GM23248 (cell line): ENCODE measurements at regions not wholly inside any gene's neighbourhood (a gene's known extent, or its start where the extent isn't known, plus 50 kb on each side); places are given as distances from the start of the nearest gene placed in this dataset.

Experiments used
- DNase-seq: peaks from one replicate; pipeline ENCODE4 v3.0.0-alpha.2; 2015
- H2AFZ ChIP-seq: fragments of 200-600 bp; sonication (generic); 2 replicates; pipeline ENCODE4 v1.6.1; 2016; ENCODE audit warnings: antibody characterized with exemption
- H3F3A ChIP-seq: fragments of 200-600 bp; sonication (generic); 2 replicates; pipeline ENCODE4 v1.6.1; 2016; ENCODE audit warnings: mild to moderate bottlenecking, antibody characterized with exemption, mixed run types; ENCODE audit not compliant: insufficient read depth
- H3K27ac ChIP-seq: fragments of 200-600 bp; sonication (generic); 2 replicates; pipeline ENCODE4 v1.5.1; 2016; ENCODE audit warnings: mild to moderate bottlenecking
- H3K27me3 ChIP-seq: fragments of 200-600 bp; sonication (generic); replicated peaks from 2 replicates; pipeline ENCODE4 v1.6.1; 2016; ENCODE audit warnings: mild to moderate bottlenecking; ENCODE audit not compliant: insufficient read depth
- H3K36me3 ChIP-seq: fragments of 200-600 bp; sonication (generic); 2 replicates; pipeline ENCODE4 v1.6.1; 2016; ENCODE audit warnings: low read depth, mild to moderate bottlenecking
- H3K4me1 ChIP-seq: fragments of 200-600 bp; sonication (generic); 2 replicates; pipeline ENCODE4 v1.6.1; 2016; ENCODE audit warnings: mild to moderate bottlenecking; ENCODE audit not compliant: insufficient read depth
- H3K4me2 ChIP-seq: fragments of 200-600 bp; sonication (generic); one replicate; pipeline ENCODE4 v1.6.1; 2016; ENCODE audit warnings: mild to moderate bottlenecking; ENCODE audit not compliant: unreplicated experiment
- H3K4me3 ChIP-seq: fragments of 200-600 bp; sonication (generic); 2 replicates; pipeline ENCODE4 v1.5.1; 2016; ENCODE audit warnings: mild to moderate bottlenecking
- H3K79me2 ChIP-seq: fragments of 200-600 bp; sonication (generic); 2 replicates; pipeline ENCODE4 v1.6.1; 2016; ENCODE audit warnings: mild to moderate bottlenecking; ENCODE audit not compliant: insufficient read depth
- H3K9ac ChIP-seq: fragments of 200-600 bp; sonication (generic); 2 replicates; pipeline ENCODE4 v1.6.1; 2016; ENCODE audit warnings: mild to moderate bottlenecking
- H3K9me2 ChIP-seq: fragments of 200-600 bp; sonication (generic); 2 replicates; pipeline ENCODE4 v1.6.1; 2016; ENCODE audit warnings: mixed run types, mild to moderate bottlenecking, moderate library complexity; ENCODE audit not compliant: insufficient read depth
- H3K9me3 ChIP-seq: fragments of 200-600 bp; sonication (generic); one replicate; pipeline ENCODE4 v1.6.1; 2017; ENCODE audit warnings: low read depth
- H4K20me1 ChIP-seq: fragments of 200-600 bp; sonication (generic); 2 replicates; pipeline ENCODE4 v1.6.0; 2016; ENCODE audit not compliant: insufficient read depth
- EZH2 ChIP-seq: fragments of 200-600 bp; sonication (generic); IDR thresholded peaks from 2 replicates; pipeline ENCODE4 v1.6.1; 2018; ENCODE audit warnings: antibody characterized with exemption, mild to moderate bottlenecking; ENCODE audit not compliant: insufficient read depth, poor library complexity, severe bottlenecking
- EZH2phosphoT487 ChIP-seq: fragments of 200-600 bp; sonication (generic); IDR thresholded peaks from 2 replicates; pipeline ENCODE4 v1.6.1; 2018; ENCODE audit warnings: antibody characterized with exemption, moderate library complexity, mild to moderate bottlenecking, low read depth; ENCODE audit not compliant: insufficient read depth
- WGBS, 2 experiments: methylation state at CpG; one replicate each; pipeline ENCODE4 v1.1.6; 2015 to 2017; ENCODE audit warnings: low lambda C conversion rate in 2 of 2, low coverage in 1 of 2; ENCODE audit errors: missing lambda C conversion rate in 2 of 2; 5-methylcytosine and 5-hydroxymethylcytosine counted together
- in situ Hi-C: fragments of 300-500 bp; cut with MboI; formaldehyde crosslinking; loops from 2 replicates; pipeline ENCODE4 v1.15.0; 2020

DNA sequence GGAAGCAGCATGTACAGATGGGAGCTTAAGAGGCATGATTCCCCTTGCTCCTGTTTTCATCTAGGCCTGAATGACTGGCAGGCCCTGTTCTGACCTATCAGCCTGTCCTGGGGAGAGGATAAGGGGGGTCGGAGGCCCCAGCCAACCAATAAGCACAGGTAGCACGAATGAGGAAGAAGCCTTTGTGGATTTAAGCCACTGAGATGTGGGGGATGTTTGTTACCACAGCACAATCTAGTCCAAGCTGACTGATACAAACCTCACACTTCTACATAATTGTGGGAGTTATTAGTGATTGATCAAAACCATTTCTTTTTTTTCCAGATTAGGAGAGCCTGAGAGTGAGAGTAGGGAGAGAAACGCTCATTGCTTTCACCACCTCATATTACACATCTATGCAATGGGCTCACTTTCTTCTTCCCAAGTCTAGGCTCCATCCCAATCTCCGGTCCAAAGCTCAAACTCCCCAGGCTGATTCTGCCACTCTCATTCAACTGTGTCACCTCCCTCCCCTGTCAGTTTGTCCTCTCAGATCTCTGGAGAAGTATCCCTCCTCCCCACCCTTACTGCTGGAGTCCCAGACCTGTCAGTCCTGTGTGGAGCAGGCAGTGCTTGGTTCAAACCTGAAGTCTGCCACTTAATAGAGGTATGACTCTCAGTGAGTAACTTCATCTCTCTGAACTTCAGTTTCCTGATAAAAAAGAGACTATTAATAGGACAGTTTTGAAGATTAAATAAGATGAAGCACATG, 220.5 kb downstream of the PTPRU start:
- Histone ChIP-seq H3K27ac (no peak overlapping the region), H3K79me2 (no peaks in the 10 kb centered on the region), H3K9me2 (no peaks in the 10 kb centered on the region), H4K20me1 (no peaks in the 10 kb centered on the region), H2AFZ (no peak overlapping the region), H3K9ac (no peak overlapping the region), H3K36me3 (no peaks in the 10 kb centered on the region), H3K27me3 (0 out of 2 replicates have a peak, but pooled peaks cover 13% of the 10 kb centered on the region), H3K4me1 (no peaks in the 10 kb centered on the region), H3K9me3 (no peaks in the 10 kb centered on the region), H3K4me2 (no peak overlapping the region), H3F3A (no peaks in the 10 kb centered on the region), H3K4me3 (no peak overlapping the region)
- DNase-seq: no peak
- in situ Hi-C loops: no loop called here
- WGBS, 2 experiments: 29 to 34% methylated on average over 4 of the region's 4 CpGs
- TF ChIP-seq EZH2: no peak
- TF ChIP-seq EZH2phosphoT487: no peak

DNA sequence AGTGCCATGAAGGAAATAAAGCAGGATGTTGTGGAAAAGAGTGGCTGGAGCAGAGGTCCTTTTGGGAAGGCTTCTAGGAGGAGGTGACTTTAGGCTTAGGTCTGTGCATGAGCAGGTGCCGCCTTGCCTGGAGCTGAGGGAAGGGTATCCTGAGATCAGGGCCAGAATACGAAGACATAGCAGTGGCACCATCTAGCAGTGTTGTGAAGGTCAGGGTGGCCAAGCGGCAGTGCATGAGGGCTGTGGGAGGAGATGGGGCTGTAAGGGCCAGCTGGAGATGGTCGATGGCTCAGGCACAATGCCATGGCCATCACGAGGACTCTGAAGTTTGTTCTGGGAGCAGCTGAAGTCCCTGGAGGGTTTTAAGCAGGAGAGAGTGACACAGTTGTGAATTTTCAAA, 219.5 kb downstream of the PTPRU start:
- no peaks in the 10 kb centered on the region for H3K36me3 ChIP-seq
- 0 out of 2 replicates have a peak, but pooled peaks cover 13% of the 10 kb centered on the region for H3K27me3 ChIP-seq
- no peak overlapping the region for H3K9ac ChIP-seq
- WGBS, 2 experiments: 26 to 28% methylated on average over 5 of the region's 5 CpGs
- no peaks in the 10 kb centered on the region for H3K4me1 ChIP-seq
- H3K9me2 ChIP-seq: no peaks in the 10 kb centered on the region
- no peak for TF ChIP-seq EZH2
- TF ChIP-seq EZH2phosphoT487: no peak
- H3F3A ChIP-seq: no peaks in the 10 kb centered on the region
- no peak for DNase-seq
- in situ Hi-C loops: no loop called here
- no peak overlapping the region for H3K27ac ChIP-seq
- H4K20me1 ChIP-seq: no peaks in the 10 kb centered on the region
- H3K9me3 ChIP-seq: no peaks in the 10 kb centered on the region
- H3K4me3 ChIP-seq: no peak overlapping the region
- no peak overlapping the region for H3K4me2 ChIP-seq
- no peak overlapping the region for H2AFZ ChIP-seq
- no peaks in the 10 kb centered on the region for H3K79me2 ChIP-seq

DNA sequence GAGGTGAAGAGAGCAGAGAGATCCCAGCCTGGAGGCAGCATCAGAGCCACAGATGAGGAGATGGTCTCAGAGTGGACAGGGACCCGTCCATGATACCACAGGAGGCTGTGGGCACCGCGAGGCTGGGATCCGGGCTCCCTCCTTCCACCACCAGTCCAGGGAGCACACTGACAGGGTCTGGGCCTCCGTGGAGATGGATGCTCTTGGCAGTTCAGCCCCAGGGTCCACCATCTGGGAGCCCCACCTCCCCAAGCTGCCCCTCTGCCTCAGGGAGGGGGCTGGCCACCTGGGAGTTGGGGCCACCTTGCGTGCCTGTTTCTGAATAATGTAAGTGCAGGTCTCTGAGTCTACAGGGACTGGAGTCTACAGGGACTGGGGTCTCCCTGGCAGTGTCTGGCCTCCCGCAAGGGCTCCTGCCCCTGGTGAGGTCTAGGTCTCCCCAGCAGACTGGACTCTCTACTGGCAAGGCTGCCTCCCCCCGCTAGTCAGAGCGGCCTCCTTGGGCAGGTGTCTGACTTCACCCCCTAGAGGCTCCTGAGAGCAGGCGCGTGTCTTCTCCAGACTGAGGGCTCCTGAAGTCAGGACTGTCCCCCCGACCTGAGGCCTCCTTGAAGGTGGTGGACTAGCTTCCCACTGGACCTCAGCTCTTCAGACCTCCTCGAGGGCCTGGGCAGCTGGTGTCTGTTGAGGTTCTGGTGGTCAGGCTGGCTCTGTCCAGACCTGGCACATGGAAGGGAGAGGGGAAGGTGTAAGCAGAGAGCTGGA, 218.5 kb downstream of the PTPRU start:
- no peak for DNase-seq
- Histone ChIP-seq H3K36me3 (no peaks in the 10 kb centered on the region), H3K9me3 (no peaks in the 10 kb centered on the region), H3K4me2 (no peak overlapping the region), H3K79me2 (no peaks in the 10 kb centered on the region), H3K9ac (no peak overlapping the region), H3K9me2 (no peaks in the 10 kb centered on the region), H3K27me3 (0 out of 2 replicates have a peak, but pooled peaks cover 12% of the 10 kb centered on the region), H2AFZ (no peak overlapping the region), H3K4me3 (no peak overlapping the region), H3K4me1 (no peaks in the 10 kb centered on the region), H3K27ac (no peak overlapping the region), H4K20me1 (no peaks in the 10 kb centered on the region), H3F3A (no peaks in the 10 kb centered on the region)
- in situ Hi-C loops: no loop called here
- TF ChIP-seq EZH2: no peak
- no peak for TF ChIP-seq EZH2phosphoT487
- WGBS, 2 experiments: 54 to 65% methylated on average over 12 to 13 of the region's 13 CpGs

DNA sequence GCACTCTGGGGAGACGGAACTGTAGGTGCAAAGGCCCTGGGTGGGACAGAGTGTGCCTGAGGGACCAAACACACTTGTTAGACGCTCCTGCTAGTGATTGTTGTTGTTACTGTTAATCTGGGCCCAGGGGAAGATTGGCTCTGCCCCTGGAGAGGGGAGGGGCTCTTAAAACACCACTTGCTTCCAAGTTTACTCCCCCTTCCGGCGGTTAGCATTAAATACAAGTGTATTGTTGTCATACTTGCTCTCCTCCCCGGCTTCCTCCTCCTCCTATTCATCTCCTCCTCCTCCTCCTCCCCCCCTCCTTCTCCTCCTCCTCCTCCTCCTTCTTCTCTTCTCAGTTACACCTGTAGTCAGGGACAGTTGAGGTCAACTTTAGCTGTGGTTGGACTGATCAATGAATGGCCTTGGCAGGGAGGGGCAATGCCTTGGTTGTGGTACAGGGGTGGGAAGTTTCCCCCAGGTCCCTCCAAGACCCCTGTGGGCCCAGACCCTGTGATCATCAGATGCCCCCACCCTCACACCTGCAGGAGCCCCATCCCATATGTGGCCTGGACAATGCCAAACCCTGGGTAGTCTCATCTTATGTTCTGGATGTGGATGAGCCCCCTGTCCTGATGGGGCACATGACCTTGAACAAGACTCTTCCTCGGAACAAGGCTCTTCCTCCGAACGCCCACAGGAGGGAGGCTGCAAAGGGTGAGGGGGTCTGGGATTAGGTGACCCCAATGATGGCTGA, 217.3 kb downstream of the PTPRU start:
- no peaks in the 10 kb centered on the region for H3F3A ChIP-seq
- no peak overlapping the region for H3K4me3 ChIP-seq
- no peak overlapping the region for H3K27ac ChIP-seq
- WGBS, 2 experiments: 15 to 16% methylated on average over 7 to 8 of the region's 8 CpGs
- in situ Hi-C loops: no loop called here
- H3K36me3 ChIP-seq: no peaks in the 10 kb centered on the region
- H3K4me2 ChIP-seq: no peak overlapping the region
- no peak overlapping the region for H3K9ac ChIP-seq
- no peak overlapping the region for H2AFZ ChIP-seq
- no peaks in the 10 kb centered on the region for H3K4me1 ChIP-seq
- TF ChIP-seq EZH2phosphoT487 (no peak), EZH2 (no peak)
- peak; percentile 62 for DNase-seq
- H4K20me1 ChIP-seq: no peaks in the 10 kb centered on the region
- H3K27me3 ChIP-seq: peaks cover 10% of the 10 kb centered on the region; the same call in 1 of the 2 replicates
- no peaks in the 10 kb centered on the region for H3K9me2 ChIP-seq
- no peaks in the 10 kb centered on the region for H3K9me3 ChIP-seq
- no peaks in the 10 kb centered on the region for H3K79me2 ChIP-seq
